Stomach (tissue), 8 donors: ENCODE measurements at regions not wholly inside any gene's neighbourhood (a gene's known extent, or its start where the extent isn't known, plus 50 kb on each side); places are given as distances from the start of the nearest gene placed in this dataset.

Experiments
- DNase-seq, 2 donors: peaks; one replicate each; pipeline versions ENCODE4 v3.0.0 to v3.0.0-alpha.2; 2013 to 2019
- H3K27ac ChIP-seq, 5 donors: fragments of 200-600 bp in 4 of 5; sonication (generic) in 4 of 5; one replicate each; pipeline ENCODE4 v1.5.1; 2013 to 2019; ENCODE audit warnings: mild to moderate bottlenecking in 1 of 5, moderate library complexity in 1 of 5
- H3K27me3 ChIP-seq, 3 donors: fragments of 200-600 bp; sonication (generic); one replicate each; pipeline ENCODE4 v1.5.1; 2017 to 2019; ENCODE audit warnings: mixed run types in 1 of 3
- H3K36me3 ChIP-seq, 4 donors: fragments of 200-600 bp; sonication (generic); 1 replicate in 3 of 4; 2 replicates in 1 of 4; pipeline ENCODE4 v1.5.1; 2016 to 2019
- H3K4me1 ChIP-seq, 4 donors: fragments of 200-600 bp; sonication (generic); one replicate each; pipeline ENCODE4 v1.5.1; 2016 to 2019
- H3K4me3 ChIP-seq, 4 donors: fragments of 200-600 bp; sonication (generic) in 3 of 4; one replicate each; pipeline ENCODE4 v1.5.1; 2016 to 2019; ENCODE audit warnings: mild to moderate bottlenecking in 1 of 4
- H3K9me3 ChIP-seq, 4 donors: fragments of 200-600 bp; sonication (generic); one replicate each; pipeline ENCODE4 v1.5.1; 2016 to 2019
- EP300 ChIP-seq: sonication (generic); formaldehyde crosslinking; IDR thresholded peaks from one replicate; pipeline ENCODE4 v1.6.1; 2017; ENCODE audit warnings: antibody characterized with exemption
- POLR2A ChIP-seq, 4 donors: fragments of 450-650 bp; IDR thresholded peaks; one replicate each; pipeline ENCODE4 v1.6.1; 2016; ENCODE audit warnings: antibody characterized with exemption in 4 of 4, control low read depth in 2 of 4, mild to moderate bottlenecking in 1 of 4, moderate library complexity in 1 of 4
- POLR2AphosphoS5 ChIP-seq, 3 donors: sonication (generic); formaldehyde crosslinking; IDR thresholded peaks; one replicate each; pipeline ENCODE4 v1.6.1; 2016; ENCODE audit warnings: antibody characterized with exemption in 3 of 3
- WGBS, 5 donors: extraction: QIAGEN DNeasy Blood & Tissue Kit in 3 of 5; methylation state at CpG; one replicate each; pipeline versions ENCODE4 v1.1.5 to v1.1.7; 2013 to 2018; 5-methylcytosine and 5-hydroxymethylcytosine counted together
- intact Hi-C: fragments of 100-400 bp; cut with DNase I; formaldehyde crosslinking; loops from one replicate; pipeline ENCODE4 v1.15.1; 2023; ENCODE audit warnings: low total_unique reads
- TF ChIP-seq, protein P1 (sequence below), 7 experiments: fragments of 450-650 bp in 4 of 7; fragments of 200-600 bp in 3 of 7; sonication (generic) in 3 of 7; IDR thresholded peaks; one replicate each; pipeline ENCODE4 v1.5.1; 2016 to 2019; ENCODE audit warnings: antibody characterized with exemption in 7 of 7, control low read depth in 2 of 7, mild to moderate bottlenecking in 1 of 7
- donor health status: healthy with polysubstance abuse.
- donor health status: Bipolar disorder and iron deficiency.
- donor health status: healthy.

DNA sequence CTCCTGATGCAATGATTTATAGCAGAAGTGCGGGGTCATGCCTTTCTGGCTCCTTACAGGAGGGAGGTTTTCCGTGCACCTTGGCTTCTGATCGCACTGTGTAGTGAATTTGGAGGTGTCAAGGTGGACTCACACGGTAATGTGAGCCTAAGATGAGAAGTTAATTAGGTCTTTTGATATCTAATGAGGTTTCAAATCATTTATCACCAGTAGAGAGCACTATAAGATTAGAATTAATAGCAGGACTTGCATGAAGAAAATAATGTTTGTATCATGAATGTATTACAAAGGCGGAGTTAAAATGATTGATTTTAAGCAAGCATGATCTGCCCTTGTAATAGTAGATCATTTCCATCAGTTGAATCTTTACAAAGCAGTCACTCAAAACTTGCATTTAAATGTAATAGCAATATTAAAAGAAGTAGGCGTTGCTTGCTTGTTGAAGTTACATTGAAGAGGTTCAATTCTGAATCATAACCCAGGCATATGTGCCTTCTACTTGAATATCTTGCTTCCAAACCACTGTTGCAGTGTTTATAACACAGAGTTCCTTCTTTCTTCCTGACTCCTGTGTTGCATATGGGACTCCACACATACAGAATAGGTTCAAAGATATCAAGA lies 152.1 kb downstream of the FMR1NB start:
- H3K9me3 ChIP-seq = no peaks in the 10 kb centered on the region
- no peak overlapping the region for H3K4me3 ChIP-seq
- no peaks in the 10 kb centered on the region for H3K36me3 ChIP-seq
- intact Hi-C loops = no loop called here
- H3K4me1 ChIP-seq = no peaks in the 10 kb centered on the region
- TF ChIP-seq, protein P1, sequence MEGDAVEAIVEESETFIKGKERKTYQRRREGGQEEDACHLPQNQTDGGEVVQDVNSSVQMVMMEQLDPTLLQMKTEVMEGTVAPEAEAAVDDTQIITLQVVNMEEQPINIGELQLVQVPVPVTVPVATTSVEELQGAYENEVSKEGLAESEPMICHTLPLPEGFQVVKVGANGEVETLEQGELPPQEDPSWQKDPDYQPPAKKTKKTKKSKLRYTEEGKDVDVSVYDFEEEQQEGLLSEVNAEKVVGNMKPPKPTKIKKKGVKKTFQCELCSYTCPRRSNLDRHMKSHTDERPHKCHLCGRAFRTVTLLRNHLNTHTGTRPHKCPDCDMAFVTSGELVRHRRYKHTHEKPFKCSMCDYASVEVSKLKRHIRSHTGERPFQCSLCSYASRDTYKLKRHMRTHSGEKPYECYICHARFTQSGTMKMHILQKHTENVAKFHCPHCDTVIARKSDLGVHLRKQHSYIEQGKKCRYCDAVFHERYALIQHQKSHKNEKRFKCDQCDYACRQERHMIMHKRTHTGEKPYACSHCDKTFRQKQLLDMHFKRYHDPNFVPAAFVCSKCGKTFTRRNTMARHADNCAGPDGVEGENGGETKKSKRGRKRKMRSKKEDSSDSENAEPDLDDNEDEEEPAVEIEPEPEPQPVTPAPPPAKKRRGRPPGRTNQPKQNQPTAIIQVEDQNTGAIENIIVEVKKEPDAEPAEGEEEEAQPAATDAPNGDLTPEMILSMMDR (IDR thresholded peaks at IDR 0.05) = no peak
- no peak for TF ChIP-seq POLR2A (IDR thresholded peaks at IDR 0.05)
- no peak for TF ChIP-seq POLR2AphosphoS5 (IDR thresholded peaks at IDR 0.05)
- DNase-seq = peak in 1 of 2 donors; percentile 11
- 32 to 52% (median 41%) methylated on average over 6 of the region's 6 CpGs for WGBS, 5 donors
- no peak overlapping the region for H3K27ac ChIP-seq
- H3K27me3 ChIP-seq = no peaks in the 10 kb centered on the region

DNA sequence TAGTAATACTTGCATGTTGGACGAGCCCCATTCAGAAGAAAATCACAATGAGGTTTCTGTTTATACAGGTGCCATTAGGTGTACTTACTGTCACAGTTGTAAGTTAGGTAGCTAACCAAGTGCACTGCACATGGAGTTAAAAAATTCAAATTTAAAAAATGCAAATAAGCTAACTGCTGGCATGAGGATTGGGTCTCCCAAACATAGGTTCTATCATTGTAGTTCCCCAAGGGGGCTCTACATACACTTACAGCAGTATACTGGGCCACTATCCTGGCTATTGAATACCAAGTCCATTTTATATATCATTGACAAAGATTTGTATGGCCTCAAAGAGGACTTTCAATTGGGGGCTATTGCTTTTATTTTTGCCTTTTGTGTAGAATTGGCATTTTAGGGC lies 153.4 kb downstream of the FMR1NB start:
- intact Hi-C loops = no loop called here
- Histone ChIP-seq H3K36me3 (no peaks in the 10 kb centered on the region), H3K4me1 (no peaks in the 10 kb centered on the region), H3K9me3 (peaks cover 0 to 1% (median 0%) of the 10 kb centered on the region in 4 donors), H3K27ac (no peak overlapping the region), H3K27me3 (no peaks in the 10 kb centered on the region), H3K4me3 (no peak overlapping the region)
- TF ChIP-seq POLR2AphosphoS5 (IDR thresholded peaks at IDR 0.05) (no peak), POLR2A (IDR thresholded peaks at IDR 0.05) (no peak), EP300 (no peak)
- TF ChIP-seq, protein P1 (IDR thresholded peaks at IDR 0.05) = no peak
- DNase-seq = no peak
- 25 to 60% (median 39%) methylated on average over 1 of the region's 1 CpG for WGBS, 5 donors

DNA sequence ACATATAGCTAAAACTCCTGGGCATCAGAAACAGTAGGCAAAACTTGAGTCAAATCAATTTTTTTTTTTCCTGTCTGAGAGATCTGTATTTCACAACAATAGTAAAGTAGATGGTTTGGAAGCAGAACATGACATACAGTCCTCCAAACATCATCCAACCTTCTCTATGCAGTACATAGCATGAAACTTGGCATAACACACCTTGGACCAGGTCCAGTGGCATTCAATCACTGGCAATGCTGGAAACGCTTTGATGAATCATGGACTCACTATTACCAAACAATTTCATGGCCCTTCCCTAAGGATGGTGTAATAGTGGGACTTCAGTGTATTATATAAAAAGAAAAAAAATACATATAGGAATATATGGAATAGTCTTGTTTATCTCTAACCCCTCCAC lies 154.6 kb downstream of the FMR1NB start:
- TF ChIP-seq POLR2A (IDR thresholded peaks at IDR 0.05) = no peak
- no peak for TF ChIP-seq EP300
- no peak for TF ChIP-seq POLR2AphosphoS5 (IDR thresholded peaks at IDR 0.05)
- TF ChIP-seq, protein P1 (IDR thresholded peaks at IDR 0.05) = no peak
- DNase-seq = no peak
- no peaks in the 10 kb centered on the region for H3K4me1 ChIP-seq
- intact Hi-C loops = no loop called here
- peaks cover 0 to 11% (median 5%) of the 10 kb centered on the region in 4 donors for H3K9me3 ChIP-seq
- H3K36me3 ChIP-seq = no peaks in the 10 kb centered on the region
- no peak overlapping the region for H3K27ac ChIP-seq
- H3K27me3 ChIP-seq = no peaks in the 10 kb centered on the region
- H3K4me3 ChIP-seq = no peak overlapping the region
- 0 to 47% (median 11%) methylated on average over 1 of the region's 1 CpG for WGBS, 5 donors

DNA sequence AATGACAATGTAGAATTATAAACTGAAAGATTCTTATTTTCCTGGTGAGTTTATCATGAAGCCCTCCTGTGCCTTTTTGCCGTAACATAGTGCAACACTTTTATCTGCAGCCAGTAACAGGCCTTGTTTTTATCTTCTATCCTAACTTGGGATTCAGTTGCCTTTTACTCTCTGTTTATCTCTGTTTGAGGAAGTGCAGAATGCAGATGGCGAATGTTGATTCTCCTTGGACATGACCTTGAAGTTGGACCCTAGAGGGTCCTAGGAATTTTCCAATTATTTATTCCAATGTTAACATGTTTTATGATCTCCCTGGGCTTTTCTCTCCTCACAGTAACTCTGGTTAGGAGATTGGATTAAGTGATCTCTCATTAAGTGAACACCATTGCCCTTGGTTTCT lies 165.0 kb downstream of the FMR1NB start:
- Histone ChIP-seq H3K27me3 (no peaks in the 10 kb centered on the region), H3K4me1 (no peaks in the 10 kb centered on the region), H3K4me3 (no peak overlapping the region), H3K36me3 (no peaks in the 10 kb centered on the region), H3K27ac (no peak overlapping the region), H3K9me3 (no peaks in the 10 kb centered on the region)
- TF ChIP-seq POLR2A (IDR thresholded peaks at IDR 0.05) (no peak), POLR2AphosphoS5 (IDR thresholded peaks at IDR 0.05) (no peak), EP300 (no peak)
- TF ChIP-seq, protein P1 (IDR thresholded peaks at IDR 0.05) = no peak
- intact Hi-C loops = no loop called here
- no peak for DNase-seq
- 56 to 64% (median 60%) methylated on average over 2 of the region's 2 CpGs for WGBS, 5 donors
